ENCODE measurements at regions not wholly inside any gene's neighbourhood (a gene's known extent, or its start where the extent isn't known, plus 50 kb on each side); places are given as distances from the start of the nearest gene placed in this dataset.

DNA sequence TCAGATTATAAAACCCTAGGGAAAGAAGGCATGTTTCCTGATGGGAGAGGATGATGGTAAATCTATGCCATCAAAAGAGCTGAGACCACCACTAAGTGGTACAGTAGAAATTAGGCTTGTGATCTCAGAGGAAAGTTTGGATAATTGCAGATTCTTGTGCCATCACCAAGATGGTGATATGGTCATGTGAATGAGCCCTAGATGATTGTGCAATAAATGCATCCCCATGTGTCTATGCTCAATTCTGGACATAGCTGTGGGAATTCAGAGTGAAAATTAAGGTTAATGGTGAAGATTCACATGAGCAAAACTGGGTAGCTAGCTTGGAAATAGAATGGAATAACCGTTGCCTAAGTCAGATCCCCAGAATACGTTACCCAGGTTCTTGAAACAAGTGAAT is 496.1 kb upstream of the FSIP2 start:
- ATAC-seq (no peak), DNase-seq (ENCODE audit: low read depth, low spot score) (no peak)
- TF ChIP-seq, protein P1, sequence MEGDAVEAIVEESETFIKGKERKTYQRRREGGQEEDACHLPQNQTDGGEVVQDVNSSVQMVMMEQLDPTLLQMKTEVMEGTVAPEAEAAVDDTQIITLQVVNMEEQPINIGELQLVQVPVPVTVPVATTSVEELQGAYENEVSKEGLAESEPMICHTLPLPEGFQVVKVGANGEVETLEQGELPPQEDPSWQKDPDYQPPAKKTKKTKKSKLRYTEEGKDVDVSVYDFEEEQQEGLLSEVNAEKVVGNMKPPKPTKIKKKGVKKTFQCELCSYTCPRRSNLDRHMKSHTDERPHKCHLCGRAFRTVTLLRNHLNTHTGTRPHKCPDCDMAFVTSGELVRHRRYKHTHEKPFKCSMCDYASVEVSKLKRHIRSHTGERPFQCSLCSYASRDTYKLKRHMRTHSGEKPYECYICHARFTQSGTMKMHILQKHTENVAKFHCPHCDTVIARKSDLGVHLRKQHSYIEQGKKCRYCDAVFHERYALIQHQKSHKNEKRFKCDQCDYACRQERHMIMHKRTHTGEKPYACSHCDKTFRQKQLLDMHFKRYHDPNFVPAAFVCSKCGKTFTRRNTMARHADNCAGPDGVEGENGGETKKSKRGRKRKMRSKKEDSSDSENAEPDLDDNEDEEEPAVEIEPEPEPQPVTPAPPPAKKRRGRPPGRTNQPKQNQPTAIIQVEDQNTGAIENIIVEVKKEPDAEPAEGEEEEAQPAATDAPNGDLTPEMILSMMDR (IDR thresholded peaks at IDR 0.05): no peak
- no peak for TF ChIP-seq POLR2AphosphoS5 (IDR thresholded peaks at IDR 0.05; ENCODE audit: low read depth, low read length)
- TF ChIP-seq TCF7L2 (IDR thresholded peaks at IDR 0.05; ENCODE audit: low read depth, low read length): no peak
- TF ChIP-seq SIN3A (IDR thresholded peaks at IDR 0.05; ENCODE audit: borderline replicate concordance, insufficient read depth, low read depth, low read length): no peak
- TF ChIP-seq, protein P2, sequence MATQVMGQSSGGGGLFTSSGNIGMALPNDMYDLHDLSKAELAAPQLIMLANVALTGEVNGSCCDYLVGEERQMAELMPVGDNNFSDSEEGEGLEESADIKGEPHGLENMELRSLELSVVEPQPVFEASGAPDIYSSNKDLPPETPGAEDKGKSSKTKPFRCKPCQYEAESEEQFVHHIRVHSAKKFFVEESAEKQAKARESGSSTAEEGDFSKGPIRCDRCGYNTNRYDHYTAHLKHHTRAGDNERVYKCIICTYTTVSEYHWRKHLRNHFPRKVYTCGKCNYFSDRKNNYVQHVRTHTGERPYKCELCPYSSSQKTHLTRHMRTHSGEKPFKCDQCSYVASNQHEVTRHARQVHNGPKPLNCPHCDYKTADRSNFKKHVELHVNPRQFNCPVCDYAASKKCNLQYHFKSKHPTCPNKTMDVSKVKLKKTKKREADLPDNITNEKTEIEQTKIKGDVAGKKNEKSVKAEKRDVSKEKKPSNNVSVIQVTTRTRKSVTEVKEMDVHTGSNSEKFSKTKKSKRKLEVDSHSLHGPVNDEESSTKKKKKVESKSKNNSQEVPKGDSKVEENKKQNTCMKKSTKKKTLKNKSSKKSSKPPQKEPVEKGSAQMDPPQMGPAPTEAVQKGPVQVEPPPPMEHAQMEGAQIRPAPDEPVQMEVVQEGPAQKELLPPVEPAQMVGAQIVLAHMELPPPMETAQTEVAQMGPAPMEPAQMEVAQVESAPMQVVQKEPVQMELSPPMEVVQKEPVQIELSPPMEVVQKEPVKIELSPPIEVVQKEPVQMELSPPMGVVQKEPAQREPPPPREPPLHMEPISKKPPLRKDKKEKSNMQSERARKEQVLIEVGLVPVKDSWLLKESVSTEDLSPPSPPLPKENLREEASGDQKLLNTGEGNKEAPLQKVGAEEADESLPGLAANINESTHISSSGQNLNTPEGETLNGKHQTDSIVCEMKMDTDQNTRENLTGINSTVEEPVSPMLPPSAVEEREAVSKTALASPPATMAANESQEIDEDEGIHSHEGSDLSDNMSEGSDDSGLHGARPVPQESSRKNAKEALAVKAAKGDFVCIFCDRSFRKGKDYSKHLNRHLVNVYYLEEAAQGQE (IDR thresholded peaks at IDR 0.05; ENCODE audit: insufficient read depth in 1 of 2, low read depth in 2 of 2, low read length in 1 of 2): no peak
- in situ Hi-C loops (cut with HindIII; ENCODE audit: low pct_unique_long_range_greater_than_20kb, low sequenced_read_pairs): no loop called here
- ChIA-PET CTCF (no interaction called here), POLR2A (no interaction called here)
- Histone ChIP-seq H3K27ac (ENCODE audit: low read length) (no peak overlapping the region), H3K36me3 (ENCODE audit: control insufficient read depth, insufficient read depth, low read length) (no peaks in the 10 kb centered on the region), H3K9me3 (ENCODE audit: control insufficient read depth, insufficient read depth, low read depth, low read length) (no peaks in the 10 kb centered on the region), H3K27me3 (ENCODE audit: control insufficient read depth, insufficient read depth, low read length) (no peaks in the 10 kb centered on the region), H3K4me1 (ENCODE audit: control insufficient read depth, insufficient read depth, low read length) (no peaks in the 10 kb centered on the region), H3K4me3 (ENCODE audit: low read depth in 2 of 2, low read length in 2 of 2) (no peak overlapping the region)
- BruUV-seq (replicated peaks): no TSS peak
- intact Hi-C loops (cut with micrococcal nuclease; ENCODE audit: unreplicated experiment): no loop called here

DNA sequence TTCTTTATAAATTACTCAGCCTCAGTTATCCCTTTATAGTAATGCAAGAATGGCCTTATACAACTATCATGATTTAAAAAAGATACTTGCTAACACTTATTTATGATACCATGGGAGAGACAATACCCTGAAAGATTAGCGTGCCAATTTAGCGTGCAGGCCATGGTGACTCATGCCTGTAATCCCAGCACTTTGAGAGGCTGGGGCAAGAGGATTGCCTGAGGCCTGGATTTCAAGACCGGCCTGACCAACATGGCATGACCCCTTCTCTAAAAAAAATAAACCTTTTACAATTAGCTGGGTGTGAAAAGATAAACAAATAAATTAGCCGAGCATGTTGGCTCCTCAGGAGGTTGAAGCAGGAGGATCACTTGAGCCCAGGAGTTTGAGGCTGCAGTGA is 493.4 kb upstream of the FSIP2 start:
- no TSS peak for BruUV-seq (replicated peaks)
- no peaks in the 10 kb centered on the region for H3K36me3 ChIP-seq (ENCODE audit: control insufficient read depth, insufficient read depth, low read length)
- DNase-seq (ENCODE audit: low read depth, low spot score) (no peak), ATAC-seq (no peak)
- no peaks in the 10 kb centered on the region for H3K9me3 ChIP-seq (ENCODE audit: control insufficient read depth, insufficient read depth, low read depth, low read length)
- no peak overlapping the region for H3K4me3 ChIP-seq (ENCODE audit: low read depth in 2 of 2, low read length in 2 of 2)
- H3K27ac ChIP-seq (ENCODE audit: low read length): no peak overlapping the region
- intact Hi-C loops (cut with micrococcal nuclease; ENCODE audit: unreplicated experiment) (no loop called here), in situ Hi-C loops (cut with HindIII; ENCODE audit: low pct_unique_long_range_greater_than_20kb, low sequenced_read_pairs) (no loop called here)
- no peaks in the 10 kb centered on the region for H3K4me1 ChIP-seq (ENCODE audit: control insufficient read depth, insufficient read depth, low read length)
- ChIA-PET POLR2A (no interaction called here), CTCF (no interaction called here)
- H3K27me3 ChIP-seq (ENCODE audit: control insufficient read depth, insufficient read depth, low read length): no peaks in the 10 kb centered on the region
- TF ChIP-seq POLR2AphosphoS5 (IDR thresholded peaks at IDR 0.05; ENCODE audit: low read depth, low read length): no peak
- TF ChIP-seq, protein P1 (IDR thresholded peaks at IDR 0.05): no peak
- TF ChIP-seq, protein P2 (IDR thresholded peaks at IDR 0.05; ENCODE audit: insufficient read depth in 1 of 2, low read depth in 2 of 2, low read length in 1 of 2): no peak
- no peak for TF ChIP-seq TCF7L2 (IDR thresholded peaks at IDR 0.05; ENCODE audit: low read depth, low read length)
- no peak for TF ChIP-seq SIN3A (IDR thresholded peaks at IDR 0.05; ENCODE audit: borderline replicate concordance, insufficient read depth, low read depth, low read length)

All from Panc1 (cell line).